SK-N-SH treated with all-trans-retinoic acid at 6 μM for 48 hours (cell line): ENCODE measurements at regions not wholly inside any gene's neighbourhood (a gene's known extent, or its start where the extent isn't known, plus 50 kb on each side); places are given as distances from the start of the nearest gene placed in this dataset.

ENCODE experiments used
- ATAC-seq: fragments of 200-7000 bp; cut with Tn5 transposase; 3 replicates; pipeline ENCODE4 v1.9.1; 2020; ENCODE audit warnings: mild to moderate bottlenecking, moderate library complexity
- ARNTL ChIP-seq: fragments of 450-650 bp; formaldehyde crosslinking; IDR thresholded peaks from 2 replicates; pipeline ENCODE4 v1.5.0; 2020; ENCODE audit warnings: low read depth, mild to moderate bottlenecking, moderate library complexity, borderline replicate concordance
- BACH2 ChIP-seq: fragments of 250-450 bp; sonication (Bioruptor Pico); IDR thresholded peaks from 2 replicates; pipeline ENCODE4 v1.9.0; 2021; ENCODE audit warnings: mild to moderate bottlenecking, borderline replicate concordance
- CREB5 ChIP-seq: fragments of 250-450 bp; sonication (Bioruptor Pico); IDR thresholded peaks from 2 replicates; pipeline ENCODE4 v1.5.1; 2020; ENCODE audit warnings: low read depth, mild to moderate bottlenecking, moderate library complexity
- GLIS3 ChIP-seq: fragments of 250-450 bp; sonication (Bioruptor Pico); IDR thresholded peaks from 2 replicates; pipeline ENCODE4 v1.5.0; 2020; ENCODE audit warnings: mild to moderate bottlenecking, moderate library complexity
- ISL1 ChIP-seq: fragments of 250-450 bp; sonication (Bioruptor Pico); IDR thresholded peaks from 2 replicates; pipeline ENCODE4 v2.1.2; 2022; ENCODE audit warnings: mild to moderate bottlenecking, moderate library complexity
- OSR1 ChIP-seq: fragments of 250-450 bp; sonication (Bioruptor Pico); IDR thresholded peaks from 2 replicates; pipeline ENCODE4 v1.8.0; 2022; ENCODE audit warnings: moderate library complexity, mild to moderate bottlenecking, inconsistent platforms
- POU6F1 ChIP-seq: fragments of 250-450 bp; sonication (Bioruptor Pico); IDR thresholded peaks from 2 replicates; pipeline ENCODE4 v1.8.0; 2021; ENCODE audit warnings: low read depth, mild to moderate bottlenecking, moderate library complexity, borderline replicate concordance
- PPARA ChIP-seq: fragments of 250-450 bp; sonication (Bioruptor Pico); IDR thresholded peaks from 2 replicates; pipeline ENCODE4 v1.5.0; 2020; ENCODE audit warnings: mild to moderate bottlenecking, borderline replicate concordance
- RARB ChIP-seq: fragments of 250-450 bp; sonication (Bioruptor Pico); IDR thresholded peaks from 2 replicates; pipeline ENCODE4 v1.8.0; 2021; ENCODE audit warnings: mild to moderate bottlenecking, moderate library complexity
- SNAI2 ChIP-seq: fragments of 250-450 bp; sonication (Bioruptor Pico); IDR thresholded peaks from 2 replicates; pipeline ENCODE4 v1.5.0; 2020; ENCODE audit warnings: mild to moderate bottlenecking, moderate library complexity
- TCF4 ChIP-seq: fragments of 250-450 bp; sonication (Bioruptor Pico); IDR thresholded peaks from 2 replicates; pipeline ENCODE4 v1.8.0; 2021; ENCODE audit warnings: mild to moderate bottlenecking, moderate library complexity, borderline replicate concordance
- TOX ChIP-seq: fragments of 250-450 bp; sonication (Bioruptor Pico); IDR thresholded peaks from 2 replicates; pipeline ENCODE4 v1.8.0; 2021; ENCODE audit warnings: mild to moderate bottlenecking, moderate library complexity, borderline replicate concordance
- TSHZ2 ChIP-seq: fragments of 250-450 bp; sonication (Bioruptor Pico); IDR thresholded peaks from 2 replicates; pipeline ENCODE4 v1.5.0; 2020; ENCODE audit warnings: mild to moderate bottlenecking, moderate library complexity
- ZC3H10 ChIP-seq: fragments of 250-450 bp; sonication (Bioruptor Pico); IDR thresholded peaks from 2 replicates; pipeline ENCODE4 v1.5.1; 2021; ENCODE audit warnings: mild to moderate bottlenecking, moderate library complexity
- ZFP3 ChIP-seq: fragments of 250-450 bp; sonication (Bioruptor Pico); IDR thresholded peaks from 2 replicates; pipeline ENCODE4 v1.5.0; 2020; ENCODE audit warnings: mild to moderate bottlenecking, moderate library complexity
- ZFP30 ChIP-seq: fragments of 450-650 bp; formaldehyde crosslinking; IDR thresholded peaks from 2 replicates; pipeline ENCODE4 v1.5.0; 2022; ENCODE audit warnings: mild to moderate bottlenecking, moderate library complexity
- ZNF565 ChIP-seq: fragments of 450-650 bp; formaldehyde crosslinking; conservative IDR thresholded peaks from 2 replicates; pipeline ENCODE4 v1.5.0; 2020; ENCODE audit warnings: low read depth, mild to moderate bottlenecking, moderate library complexity
- ZNF8 ChIP-seq: fragments of 450-650 bp; formaldehyde crosslinking; IDR thresholded peaks from 2 replicates; pipeline ENCODE4 v1.5.0; 2020; ENCODE audit warnings: mild to moderate bottlenecking, moderate library complexity
- TF ChIP-seq, protein P1 (sequence below): fragments of 250-450 bp; sonication (Bioruptor Pico); IDR thresholded peaks from 2 replicates; pipeline ENCODE4 v1.8.0; 2020; ENCODE audit warnings: mild to moderate bottlenecking, moderate library complexity, borderline replicate concordance
- TF ChIP-seq, protein P2 (sequence below): fragments of 250-450 bp; sonication (Bioruptor Pico); IDR thresholded peaks from 2 replicates; pipeline ENCODE4 v1.5.1; 2021; ENCODE audit warnings: mild to moderate bottlenecking, moderate library complexity

DNA sequence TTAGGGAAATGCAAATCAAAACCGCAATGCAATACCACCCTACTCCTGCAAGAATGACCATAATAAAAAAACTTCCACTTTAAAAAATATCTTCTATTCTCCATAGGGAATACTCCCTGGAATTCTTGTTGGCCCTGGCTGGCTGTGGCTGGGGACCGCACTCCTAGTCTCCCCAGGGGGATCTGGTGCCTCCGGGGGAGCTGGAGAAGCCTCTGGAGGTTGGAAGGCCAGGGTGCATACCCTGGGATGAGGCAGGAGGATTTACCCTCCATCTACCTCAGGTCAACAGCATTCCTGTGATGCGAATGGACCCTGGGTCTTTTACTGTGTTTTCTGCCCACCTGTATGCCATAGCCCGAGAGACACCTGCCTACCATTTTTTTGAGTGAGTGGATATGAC, 120.0 kb upstream of the ZNF536 start:
- no peak for TF ChIP-seq TCF4 (CRISPR knock-in tag)
- TF ChIP-seq PPARA (CRISPR knock-in tag), result no peak
- no peak for TF ChIP-seq ZNF565 (CRISPR knock-in tag)
- TF ChIP-seq ZNF8 (CRISPR knock-in tag), result no peak
- no peak for TF ChIP-seq ISL1 (CRISPR knock-in tag)
- TF ChIP-seq BACH2, result no peak
- no peak for TF ChIP-seq ZFP30
- no peak for TF ChIP-seq ZFP3 (CRISPR knock-in tag)
- TF ChIP-seq, protein P1, sequence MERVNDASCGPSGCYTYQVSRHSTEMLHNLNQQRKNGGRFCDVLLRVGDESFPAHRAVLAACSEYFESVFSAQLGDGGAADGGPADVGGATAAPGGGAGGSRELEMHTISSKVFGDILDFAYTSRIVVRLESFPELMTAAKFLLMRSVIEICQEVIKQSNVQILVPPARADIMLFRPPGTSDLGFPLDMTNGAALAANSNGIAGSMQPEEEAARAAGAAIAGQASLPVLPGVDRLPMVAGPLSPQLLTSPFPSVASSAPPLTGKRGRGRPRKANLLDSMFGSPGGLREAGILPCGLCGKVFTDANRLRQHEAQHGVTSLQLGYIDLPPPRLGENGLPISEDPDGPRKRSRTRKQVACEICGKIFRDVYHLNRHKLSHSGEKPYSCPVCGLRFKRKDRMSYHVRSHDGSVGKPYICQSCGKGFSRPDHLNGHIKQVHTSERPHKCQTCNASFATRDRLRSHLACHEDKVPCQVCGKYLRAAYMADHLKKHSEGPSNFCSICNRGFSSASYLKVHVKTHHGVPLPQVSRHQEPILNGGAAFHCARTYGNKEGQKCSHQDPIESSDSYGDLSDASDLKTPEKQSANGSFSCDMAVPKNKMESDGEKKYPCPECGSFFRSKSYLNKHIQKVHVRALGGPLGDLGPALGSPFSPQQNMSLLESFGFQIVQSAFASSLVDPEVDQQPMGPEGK, result no peak
- TF ChIP-seq OSR1 (CRISPR knock-in tag), result no peak
- no peak for ATAC-seq

GRCh38 chr19:30253581-30253996, 118.6 kb upstream of the ZNF536 start:
- no peak for ATAC-seq
- TF ChIP-seq POU6F1 (CRISPR knock-in tag) (no peak), ARNTL (CRISPR knock-in tag) (no peak), TOX (no peak), ZNF565 (CRISPR knock-in tag) (no peak), GLIS3 (no peak), TSHZ2 (CRISPR knock-in tag) (no peak)
- TF ChIP-seq, protein P1, result no peak

DNA sequence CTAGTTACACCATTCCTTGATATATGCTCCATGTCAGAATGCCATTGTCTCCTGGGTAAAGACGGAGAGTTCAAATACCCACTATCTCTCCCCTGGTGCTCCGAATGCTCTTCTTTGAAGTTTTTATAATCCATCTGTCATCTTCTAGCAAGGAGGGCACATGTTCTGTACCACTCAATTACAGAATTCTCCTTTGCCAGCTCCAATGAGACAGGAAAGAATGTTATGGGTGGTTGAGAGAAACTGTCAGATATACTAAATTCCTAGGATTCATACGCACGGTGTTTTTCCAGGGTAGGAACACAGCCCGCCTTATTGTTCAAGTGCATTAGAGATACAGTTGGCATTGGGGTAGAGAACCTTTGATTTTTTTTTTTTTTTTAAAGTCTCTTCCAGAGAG, 118.0 kb upstream of the ZNF536 start:
- no peak for TF ChIP-seq ZC3H10 (CRISPR knock-in tag)
- no peak for TF ChIP-seq ZNF8 (CRISPR knock-in tag)
- no peak for TF ChIP-seq SNAI2 (CRISPR knock-in tag)
- TF ChIP-seq RARB (CRISPR knock-in tag), result no peak
- no peak for TF ChIP-seq TOX
- TF ChIP-seq TCF4 (CRISPR knock-in tag), result no peak
- no peak for ATAC-seq

GRCh38 chr19:30254789-30255188, 117.4 kb upstream of the ZNF536 start:
- no peak for ATAC-seq

More at GRCh38 chr19:30254789-30255188, 117.4 kb upstream of the ZNF536 start:
- TF ChIP-seq OSR1 (CRISPR knock-in tag) (no peak), CREB5 (CRISPR knock-in tag) (no peak), ZNF565 (CRISPR knock-in tag) (no peak), TOX (no peak), ISL1 (CRISPR knock-in tag) (no peak), ZNF8 (CRISPR knock-in tag) (no peak), GLIS3 (no peak), TCF4 (CRISPR knock-in tag) (no peak)
- TF ChIP-seq, protein P2, sequence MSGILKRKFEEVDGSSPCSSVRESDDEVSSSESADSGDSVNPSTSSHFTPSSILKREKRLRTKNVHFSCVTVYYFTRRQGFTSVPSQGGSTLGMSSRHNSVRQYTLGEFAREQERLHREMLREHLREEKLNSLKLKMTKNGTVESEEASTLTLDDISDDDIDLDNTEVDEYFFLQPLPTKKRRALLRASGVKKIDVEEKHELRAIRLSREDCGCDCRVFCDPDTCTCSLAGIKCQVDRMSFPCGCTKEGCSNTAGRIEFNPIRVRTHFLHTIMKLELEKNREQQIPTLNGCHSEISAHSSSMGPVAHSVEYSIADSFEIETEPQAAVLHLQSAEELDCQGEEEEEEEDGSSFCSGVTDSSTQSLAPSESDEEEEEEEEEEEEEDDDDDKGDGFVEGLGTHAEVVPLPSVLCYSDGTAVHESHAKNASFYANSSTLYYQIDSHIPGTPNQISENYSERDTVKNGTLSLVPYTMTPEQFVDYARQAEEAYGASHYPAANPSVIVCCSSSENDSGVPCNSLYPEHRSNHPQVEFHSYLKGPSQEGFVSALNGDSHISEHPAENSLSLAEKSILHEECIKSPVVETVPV, result no peak
- TF ChIP-seq, protein P1, result no peak
- TF ChIP-seq, all 23 proteins: peak for 0
